Right cardiac atrium (tissue), 5 donors: ENCODE measurements at regions not wholly inside any gene's neighbourhood (a gene's known extent, or its start where the extent isn't known, plus 50 kb on each side); places are given as distances from the start of the nearest gene placed in this dataset.
A peak's percentile ranks its signal among the peaks of the same experiment; 100 is the strongest.
"Not testable (repeated sequence)": the region's sequence is repeated elsewhere in the genome, so short reads cannot be mapped to it uniquely, and the experiment has no call there.

Source experiments
- ATAC-seq, 2 donors: fragments of 200-7000 bp; cut with Tn5 transposase; one replicate each; pipeline versions ENCODE4 v1.8.0 to v1.9.1; 2020; ENCODE audit warnings: moderate library complexity in 2 of 2, mild to moderate bottlenecking in 1 of 2
- DNase-seq, 3 donors: peaks; one replicate each; pipeline ENCODE4 v3.0.0-alpha.2; 2020
- H3K27ac ChIP-seq: one replicate; pipeline ENCODE4 v1.5.1; 2013; ENCODE audit warnings: mild to moderate bottlenecking, low read length, control low read depth, moderate library complexity
- H3K27me3 ChIP-seq: one replicate; pipeline ENCODE4 v1.6.1; 2013; ENCODE audit not compliant: control insufficient read depth, insufficient read depth
- H3K4me1 ChIP-seq: one replicate; pipeline ENCODE4 v1.6.1; 2013; ENCODE audit warnings: low read length; ENCODE audit not compliant: control insufficient read depth, insufficient read depth
- H3K4me3 ChIP-seq: one replicate; pipeline ENCODE4 v1.5.1; 2013; ENCODE audit warnings: low read length, control low read depth
- H3K9me3 ChIP-seq: one replicate; pipeline ENCODE4 v1.6.1; 2013; ENCODE audit warnings: low read length; ENCODE audit not compliant: control insufficient read depth
- WGBS: extraction: QIAGEN DNeasy Blood & Tissue Kit; methylation state at CpG from one replicate; pipeline ENCODE4 v1.1.7; 2013; 5-methylcytosine and 5-hydroxymethylcytosine counted together
- intact Hi-C, 4 donors: fragments of 100-400 bp; cut with DNase I; formaldehyde crosslinking; loops; one replicate each; pipeline versions ENCODE4 v1.11.0 to v1.14.0; 2022 to 2023
- donor health status: healthy with polysubstance abuse.
- donor health status: DM: no; HTN: yes; CAD: no.
- donor health status: DM: no; HTN: no; CAD: no.
- donor health status: DM: no; HTN: yes; CAD: no; lungs with severe emphysema.
- donor health status: DM: yes; HTN: yes; CAD: no.

DNA sequence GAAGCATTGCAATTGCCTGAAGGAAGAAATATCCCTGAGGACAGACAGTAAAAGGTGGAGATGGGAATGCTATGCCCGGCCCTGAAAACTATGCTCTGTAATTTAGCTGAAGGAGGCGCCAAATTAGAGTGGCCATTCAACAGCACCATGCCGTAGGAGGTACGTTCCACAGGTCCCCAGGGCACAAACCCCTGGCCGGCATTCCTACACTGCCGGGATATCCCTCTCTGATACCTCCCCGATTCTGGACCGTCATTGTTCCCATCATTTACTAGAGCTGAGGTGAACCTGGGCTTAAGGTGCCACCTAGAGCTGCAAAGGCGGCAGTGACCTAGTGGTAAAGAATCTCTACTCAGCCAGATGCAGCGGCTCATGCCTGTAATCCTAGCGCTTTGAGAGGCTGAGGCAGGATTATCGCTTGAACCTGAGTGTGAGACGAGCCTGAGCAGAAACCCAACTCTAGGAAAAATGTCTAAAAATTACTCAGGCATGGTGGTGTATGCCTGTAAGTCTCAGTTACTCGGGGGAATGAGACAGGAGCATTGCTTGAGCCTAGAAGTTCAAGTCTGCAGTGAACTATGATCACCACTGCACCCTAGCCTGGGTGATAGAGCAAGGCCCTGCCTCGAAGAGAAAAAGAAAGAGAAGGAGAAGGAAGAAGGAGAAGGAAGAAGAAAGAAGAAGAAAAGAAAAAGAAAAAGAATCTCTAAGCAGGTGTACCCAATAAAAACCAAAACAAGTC, 53.0 kb upstream of the TNKS2 start:
- Histone ChIP-seq H3K4me1 (no peaks in the 10 kb centered on the region), H3K4me3 (no peak overlapping the region), H3K27ac (no peak overlapping the region), H3K9me3 (peaks cover 1% of the 10 kb centered on the region), H3K27me3 (no peaks in the 10 kb centered on the region)
- DNase-seq, result peak in 1 of 3 donors; percentile 30
- WGBS, result 31% methylated on average over 15 of the region's 15 CpGs
- intact Hi-C loops, result no loop called here
- peak in 1 of 2 donors; percentile 56 for ATAC-seq

GRCh38 chr10:91743465-91743864, 54.8 kb upstream of the TNKS2 start:
- intact Hi-C loops, result no loop called here
- no peak overlapping the region for H3K4me3 ChIP-seq
- H3K27me3 ChIP-seq, result no peaks in the 10 kb centered on the region

DNA sequence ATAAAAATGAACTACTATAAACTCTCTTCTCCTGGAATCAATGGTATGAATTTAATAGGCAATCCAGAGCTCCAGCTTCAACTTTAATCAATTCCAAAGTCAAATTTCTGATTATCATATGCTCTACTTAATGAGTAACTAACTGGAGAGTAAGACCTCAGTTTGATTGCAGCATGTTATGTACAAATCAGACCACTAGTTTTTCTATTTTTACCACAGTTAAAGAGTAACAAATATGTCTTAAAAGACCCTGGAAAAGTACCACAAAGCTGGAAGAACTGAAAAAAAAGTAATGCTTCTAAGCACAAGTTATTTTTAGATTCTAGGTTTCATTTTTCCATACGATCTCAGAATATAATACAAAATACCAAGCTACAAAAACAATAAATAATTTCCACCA, 56.0 kb upstream of the TNKS2 start:
- Histone ChIP-seq H3K27ac (no peak overlapping the region), H3K9me3 (peaks cover 1% of the 10 kb centered on the region), H3K27me3 (no peaks in the 10 kb centered on the region), H3K4me3 (no peak overlapping the region), H3K4me1 (no peaks in the 10 kb centered on the region)
- 27% methylated on average over 1 of the region's 1 CpG for WGBS
- ATAC-seq (no peak), DNase-seq (no peak)
- intact Hi-C loops, result no loop called here

More at GRCh38 chr10:91743465-91743864, 54.8 kb upstream of the TNKS2 start:
- DNase-seq (no peak), ATAC-seq (no peak)
- peaks cover 1% of the 10 kb centered on the region for H3K9me3 ChIP-seq
- WGBS, result 81% methylated on average over 1 of the region's 1 CpG
- H3K4me1 ChIP-seq, result no peaks in the 10 kb centered on the region
- H3K27ac ChIP-seq, result no peak overlapping the region

- WGBS, result 42% methylated on average over 1 of the region's 1 CpG
- no peaks in the 10 kb centered on the region for H3K27me3 ChIP-seq
- no peaks in the 10 kb centered on the region for H3K4me1 ChIP-seq
- ATAC-seq (no peak), DNase-seq (no peak)
- no peak overlapping the region for H3K4me3 ChIP-seq
- H3K27ac ChIP-seq, result no peak overlapping the region
- H3K9me3 ChIP-seq, result peaks cover 1% of the 10 kb centered on the region
- intact Hi-C loops, result no loop called here
These were observed 56.9 kb upstream of the TNKS2 start for GRCh38 chr10:91741356-91741755.

DNA sequence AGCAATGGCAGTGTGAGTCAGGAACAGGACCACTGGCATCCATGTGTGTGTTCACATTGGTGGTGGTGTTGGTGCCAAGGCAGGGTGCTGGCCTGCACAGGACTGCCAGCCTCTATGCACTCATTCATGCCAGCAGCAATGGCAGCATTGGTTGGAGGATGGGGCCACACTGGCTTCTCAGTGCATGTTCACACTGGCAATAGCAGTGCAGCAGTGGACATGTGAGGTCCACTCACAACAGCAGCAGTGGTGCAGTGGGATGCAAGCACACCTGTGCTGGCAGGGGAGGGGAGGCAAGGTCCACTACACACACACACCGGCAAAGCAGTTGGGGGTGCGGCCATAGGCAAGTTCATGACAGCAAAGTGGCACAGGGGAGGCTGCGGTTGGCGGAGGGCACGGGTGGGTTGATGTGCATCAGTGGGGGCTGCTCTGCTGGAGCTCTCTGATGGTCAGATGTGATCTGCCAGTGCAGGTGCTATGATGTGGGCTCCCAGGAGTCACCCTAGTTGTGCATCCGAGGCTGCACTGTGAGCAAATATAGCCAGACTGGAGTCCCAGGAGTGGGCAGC, 57.8 kb upstream of the TNKS2 start:
- Histone ChIP-seq H3K4me3 (no peak overlapping the region), H3K27ac (no peak overlapping the region), H3K9me3 (peaks cover under 1% of the 10 kb centered on the region), H3K27me3 (no peaks in the 10 kb centered on the region), H3K4me1 (no peaks in the 10 kb centered on the region)
- intact Hi-C loops, result no loop called here
- no peak for ATAC-seq
- DNase-seq, result peak in 1 of 3 donors; percentile 31
- WGBS, result 97% methylated on average over 6 of the region's 6 CpGs

DNA sequence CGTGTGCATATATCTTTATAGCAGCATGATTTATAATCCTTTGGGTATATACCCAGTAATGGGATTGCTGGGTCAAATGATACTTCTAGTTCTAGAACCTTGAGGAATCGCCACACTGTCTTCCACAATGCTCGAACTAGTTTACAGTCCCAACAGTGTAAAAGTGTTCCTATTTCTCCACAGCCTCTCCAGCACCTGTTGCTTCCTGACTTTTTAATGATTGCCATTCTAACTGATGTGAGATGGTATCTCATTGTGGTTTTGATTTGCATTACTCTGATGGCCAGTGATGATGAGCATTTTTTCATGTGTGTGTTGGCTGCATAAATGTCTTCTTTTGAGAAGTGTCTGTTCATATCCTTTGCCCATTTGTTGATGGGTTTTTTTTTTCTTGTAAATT, 66.0 kb upstream of the TNKS2 start:
- intact Hi-C loops, H3K4me1 ChIP-seq, ATAC-seq, DNase-seq, H3K4me3 ChIP-seq, H3K27ac ChIP-seq, H3K9me3 ChIP-seq, H3K27me3 ChIP-seq: not testable (repeated sequence)
- WGBS, result 87% methylated on average over 3 of the region's 3 CpGs

GRCh38 chr10:91729339-91729738, 68.9 kb upstream of the TNKS2 start:
- H3K27me3 ChIP-seq, ATAC-seq, H3K9me3 ChIP-seq, intact Hi-C loops, H3K4me3 ChIP-seq, H3K4me1 ChIP-seq, DNase-seq, H3K27ac ChIP-seq: not testable (repeated sequence)

- Histone ChIP-seq H3K4me3 (no peak overlapping the region), H3K4me1 (no peaks in the 10 kb centered on the region), H3K27me3 (no peaks in the 10 kb centered on the region), H3K27ac (no peak overlapping the region), H3K9me3 (no peaks in the 10 kb centered on the region)
- intact Hi-C loops, result no loop called here
- whole genome bisulfite sequencing, result 92% methylated on average over 2 of the region's 2 CpGs
- no peak for ATAC-seq
- no peak for DNase-seq
These were observed 71.9 kb upstream of the TNKS2 start for GRCh38 chr10:91726355-91726754.

DNA sequence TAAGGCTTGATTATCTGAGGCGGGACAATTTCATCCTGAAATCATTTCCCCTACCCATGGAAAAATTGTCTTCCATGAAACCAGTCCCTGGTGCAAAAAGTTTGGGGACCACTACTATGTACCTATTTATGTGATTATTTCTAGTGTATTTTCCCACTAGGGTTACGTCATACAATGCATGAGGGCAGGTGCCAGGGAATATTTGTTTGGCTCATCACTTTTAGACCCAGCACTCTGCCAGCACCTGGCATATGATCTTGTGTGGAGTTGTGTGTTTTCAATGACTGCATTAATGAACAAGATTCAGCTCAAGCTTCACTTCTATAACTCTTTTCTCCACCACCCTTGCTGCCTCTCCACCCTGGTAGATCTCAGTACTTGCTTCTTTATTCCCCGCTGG, 73.3 kb upstream of the TNKS2 start:
- Histone ChIP-seq H3K9me3 (no peaks in the 10 kb centered on the region), H3K4me3 (no peak overlapping the region), H3K4me1 (no peaks in the 10 kb centered on the region), H3K27me3 (no peaks in the 10 kb centered on the region), H3K27ac (no peak overlapping the region)
- ATAC-seq, result no peak
- 91% methylated on average over 3 of the region's 3 CpGs for WGBS
- DNase-seq, result no peak
- intact Hi-C loops, result no loop called here

DNA sequence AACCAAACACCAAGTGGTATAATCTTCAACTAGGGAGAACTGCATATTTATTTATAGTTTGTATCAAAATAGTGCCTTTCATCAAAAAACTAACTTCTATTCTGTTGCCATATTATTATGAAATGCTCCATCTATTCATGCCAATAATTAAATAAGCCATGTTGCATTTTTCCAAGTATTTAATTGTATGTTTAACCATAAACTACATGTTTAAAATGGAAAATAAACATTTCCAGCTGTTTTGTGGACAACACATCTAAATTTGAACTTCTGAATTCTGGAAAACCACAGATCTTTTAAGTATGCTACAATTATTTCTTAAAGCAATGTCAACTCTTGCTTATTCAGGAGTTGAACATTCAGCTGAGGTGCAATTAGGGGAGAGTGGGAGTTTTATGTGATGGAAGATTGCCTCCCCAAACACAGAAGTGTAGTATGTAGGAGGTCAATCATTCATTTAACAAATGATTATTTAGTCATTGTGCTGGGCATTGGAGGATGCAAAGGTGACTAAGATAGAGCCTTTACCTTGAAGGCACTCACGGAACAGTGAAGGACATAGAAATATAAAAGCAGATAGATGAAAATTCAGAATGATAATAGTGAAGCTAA, 80.7 kb upstream of the PPP1R3C start:
- no peaks in the 10 kb centered on the region for H3K27me3 ChIP-seq
- intact Hi-C loops, result no loop called here
- ATAC-seq, result no peak
- H3K4me1 ChIP-seq, result peaks cover 1% of the 10 kb centered on the region
- no peak overlapping the region for H3K27ac ChIP-seq
- no peak overlapping the region for H3K4me3 ChIP-seq
- WGBS, result 95% methylated on average over 1 of the region's 1 CpG
- DNase-seq, result no peak
- no peaks in the 10 kb centered on the region for H3K9me3 ChIP-seq

GRCh38 chr10:91711885-91712680, 79.2 kb upstream of the PPP1R3C start:
- ATAC-seq (peak in 1 of 2 donors; percentile 40), DNase-seq (no peak)
- H3K4me1 ChIP-seq, result peaks cover 1% of the 10 kb centered on the region
- no peaks in the 10 kb centered on the region for H3K9me3 ChIP-seq
- no peaks in the 10 kb centered on the region for H3K27me3 ChIP-seq
- no peak overlapping the region for H3K27ac ChIP-seq
- WGBS, result 15% methylated on average over 4 of the region's 4 CpGs
- intact Hi-C loops, result no loop called here
- no peak overlapping the region for H3K4me3 ChIP-seq
